H1 (cell line): ENCODE measurements at regions not wholly inside any gene's neighbourhood (a gene's known extent, or its start where the extent isn't known, plus 50 kb on each side); places are given as distances from the start of the nearest gene placed in this dataset.

Experiments
- RNF2 ChIP-seq: fragments of 200-900, 300-1000 bp; sonication (generic); IDR thresholded peaks from 2 replicates; pipeline ENCODE4 v1.7.1; 2016; ENCODE audit warnings: borderline replicate concordance, low read depth, mild to moderate bottlenecking, antibody characterized with exemption, low read length; ENCODE audit not compliant: poor library complexity, severe bottlenecking; ENCODE audit errors: missing control alignments
- YY1 ChIP-seq: IDR thresholded peaks from 2 replicates; pipeline ENCODE4 v1.6.1; 2011; ENCODE audit warnings: low read depth, mild to moderate bottlenecking, low read length
- TF ChIP-seq, protein P1 (sequence below), 3 experiments: IDR thresholded peaks; 1 replicate in 2 of 3; 2 replicates in 1 of 3; pipeline versions ENCODE4 v1.5.1 to v1.6.1; 2011; ENCODE audit warnings: low read length in 3 of 3, mild to moderate bottlenecking in 3 of 3, inconsistent platforms in 2 of 3, low read depth in 1 of 3, moderate library complexity in 1 of 3; ENCODE audit not compliant: insufficient read depth in 1 of 3; ENCODE audit errors: control extremely low read depth in 1 of 3

DNA sequence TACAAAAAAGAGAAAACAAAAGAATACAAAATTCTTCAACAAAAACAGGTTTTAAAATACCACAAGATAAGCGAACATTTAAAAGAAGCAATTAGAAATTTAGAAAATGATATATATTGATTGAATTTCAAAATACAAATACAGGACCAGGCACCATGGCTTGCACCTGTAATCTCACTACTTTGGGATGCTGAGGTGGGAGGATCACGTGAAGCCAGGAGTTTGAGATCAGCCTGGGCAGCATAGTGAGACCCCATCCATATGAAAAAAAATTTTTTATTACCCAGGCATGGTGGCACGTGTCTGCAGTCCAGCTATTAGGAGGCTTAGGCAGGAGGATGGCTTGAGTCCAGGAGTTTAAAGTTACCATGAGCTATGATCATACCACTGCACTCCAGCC lies 109.9 kb upstream of the SLC30A5 start:
- TF ChIP-seq YY1 (no peak), RNF2 (no peak)
- TF ChIP-seq, protein P1, sequence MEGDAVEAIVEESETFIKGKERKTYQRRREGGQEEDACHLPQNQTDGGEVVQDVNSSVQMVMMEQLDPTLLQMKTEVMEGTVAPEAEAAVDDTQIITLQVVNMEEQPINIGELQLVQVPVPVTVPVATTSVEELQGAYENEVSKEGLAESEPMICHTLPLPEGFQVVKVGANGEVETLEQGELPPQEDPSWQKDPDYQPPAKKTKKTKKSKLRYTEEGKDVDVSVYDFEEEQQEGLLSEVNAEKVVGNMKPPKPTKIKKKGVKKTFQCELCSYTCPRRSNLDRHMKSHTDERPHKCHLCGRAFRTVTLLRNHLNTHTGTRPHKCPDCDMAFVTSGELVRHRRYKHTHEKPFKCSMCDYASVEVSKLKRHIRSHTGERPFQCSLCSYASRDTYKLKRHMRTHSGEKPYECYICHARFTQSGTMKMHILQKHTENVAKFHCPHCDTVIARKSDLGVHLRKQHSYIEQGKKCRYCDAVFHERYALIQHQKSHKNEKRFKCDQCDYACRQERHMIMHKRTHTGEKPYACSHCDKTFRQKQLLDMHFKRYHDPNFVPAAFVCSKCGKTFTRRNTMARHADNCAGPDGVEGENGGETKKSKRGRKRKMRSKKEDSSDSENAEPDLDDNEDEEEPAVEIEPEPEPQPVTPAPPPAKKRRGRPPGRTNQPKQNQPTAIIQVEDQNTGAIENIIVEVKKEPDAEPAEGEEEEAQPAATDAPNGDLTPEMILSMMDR (IDR thresholded peaks at IDR 0.05; ENCODE audit: control extremely low read depth in 1 of 3, insufficient read depth in 1 of 3, low read depth in 1 of 3, low read length in 3 of 3): no peak
